CD4-positive, CD25-positive, alpha-beta regulatory T cell (primary cell): ENCODE measurements at regions not wholly inside any gene's neighbourhood (a gene's known extent, or its start where the extent isn't known, plus 50 kb on each side); places are given as distances from the start of the nearest gene placed in this dataset.

Experiments used
- ATAC-seq, 2 donors: fragments of 150-1000 bp; cut with Tn5 transposase; one replicate each; pipeline ENCODE4 v1.10.0; 2021; ENCODE audit warnings: low read depth in 2 of 2, moderate number of reproducible peaks in 2 of 2, moderate library complexity in 1 of 2
- DNase-seq, 3 donors: peaks; one replicate each; pipeline versions ENCODE4 v3.0.0 to v3.0.0-alpha.2; 2012 to 2022; ENCODE audit warnings: mixed read lengths in 1 of 3
- H3K27ac ChIP-seq: one replicate; pipeline ENCODE4 v1.7.0; 2013; ENCODE audit warnings: mild to moderate bottlenecking, low read length; ENCODE audit not compliant: insufficient read depth, poor library complexity, severe bottlenecking
- H3K27me3 ChIP-seq: one replicate; pipeline ENCODE4 v1.7.0; 2013; ENCODE audit warnings: low read length; ENCODE audit not compliant: control insufficient read depth, insufficient read depth
- H3K36me3 ChIP-seq: one replicate; pipeline ENCODE4 v1.7.0; 2013; ENCODE audit warnings: mild to moderate bottlenecking, low read length, moderate library complexity; ENCODE audit not compliant: control insufficient read depth, insufficient read depth
- H3K4me1 ChIP-seq: 2 replicates; pipeline ENCODE4 v1.7.0; 2013; ENCODE audit warnings: mild to moderate bottlenecking, low read length; ENCODE audit not compliant: insufficient read depth, control insufficient read depth, poor library complexity, severe bottlenecking
- H3K4me3 ChIP-seq: one replicate; pipeline ENCODE4 v1.7.0; 2013; ENCODE audit warnings: low read depth, mild to moderate bottlenecking, low read length, moderate library complexity
- H3K9me3 ChIP-seq, 2 experiments: 1 replicate in 1 of 2; 2 replicates in 1 of 2; pipeline ENCODE4 v1.7.0; 2013; ENCODE audit warnings: low read length in 2 of 2, mild to moderate bottlenecking in 1 of 2, moderate library complexity in 1 of 2; ENCODE audit not compliant: control insufficient read depth in 2 of 2
- H3K27ac Mint-ChIP-seq, 3 donors: one replicate each; pipeline ENCODE4 v1.8.0; 2020 to 2022; ENCODE audit warnings: mild to moderate bottlenecking in 3 of 3, mixed read lengths in 3 of 3, moderate library complexity in 2 of 3
- H3K27me3 Mint-ChIP-seq: one replicate; pipeline ENCODE4 v1.8.0; 2022; ENCODE audit warnings: mild to moderate bottlenecking, mixed read lengths
- H3K36me3 Mint-ChIP-seq: one replicate; pipeline ENCODE4 v1.8.0; 2020; ENCODE audit warnings: mixed read lengths
- H3K4me1 Mint-ChIP-seq, 4 donors: one replicate each; pipeline ENCODE4 v1.8.0; 2020 to 2022; ENCODE audit warnings: mixed read lengths in 4 of 4, mild to moderate bottlenecking in 1 of 4
- H3K4me3 Mint-ChIP-seq, 4 donors: one replicate each; pipeline ENCODE4 v1.8.0; 2020 to 2022; ENCODE audit warnings: mild to moderate bottlenecking in 4 of 4, mixed read lengths in 4 of 4, moderate library complexity in 3 of 4
- H3K9me3 Mint-ChIP-seq, 7 donors: one replicate each; pipeline ENCODE4 v1.8.0; 2020 to 2022; ENCODE audit warnings: mixed read lengths in 7 of 7, mild to moderate bottlenecking in 3 of 7, moderate library complexity in 2 of 7

DNA sequence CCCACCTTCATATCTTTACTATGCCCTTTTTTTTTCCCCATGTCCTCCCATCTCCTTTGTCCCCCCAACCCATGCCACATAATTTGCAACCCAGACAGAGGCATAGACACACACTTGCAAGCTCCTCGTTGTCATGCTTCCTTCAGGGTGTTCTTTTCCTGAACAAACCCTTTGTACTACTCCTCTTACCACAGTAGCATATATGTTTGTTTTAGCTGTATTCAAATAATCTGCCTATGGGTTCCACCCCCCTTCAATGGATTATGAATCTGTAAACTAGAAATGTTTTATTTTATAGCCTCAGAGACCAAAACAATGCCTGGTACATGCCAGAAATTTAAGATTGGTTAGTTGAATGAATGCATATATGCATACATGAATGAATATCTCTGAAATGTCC is 307.1 kb upstream of the E2F7 start:
- H3K4me3 Mint-ChIP-seq = no peak overlapping the region
- peaks cover 0 to 12% (median 2%) of the 10 kb centered on the region in 7 donors for H3K9me3 Mint-ChIP-seq
- H3K36me3 Mint-ChIP-seq = no peaks in the 10 kb centered on the region
- no peak overlapping the region for H3K27ac ChIP-seq
- H3K4me1 ChIP-seq = no peaks in the 10 kb centered on the region
- ATAC-seq (no peak), DNase-seq (no peak)
- no peak overlapping the region for H3K27ac Mint-ChIP-seq
- no peaks in the 10 kb centered on the region for H3K9me3 ChIP-seq
- H3K27me3 Mint-ChIP-seq = no peaks in the 10 kb centered on the region
- H3K27me3 ChIP-seq = no peaks in the 10 kb centered on the region
- no peak overlapping the region for H3K4me3 ChIP-seq
- no peaks in the 10 kb centered on the region for H3K36me3 ChIP-seq
- H3K4me1 Mint-ChIP-seq = no peaks in the 10 kb centered on the region

DNA sequence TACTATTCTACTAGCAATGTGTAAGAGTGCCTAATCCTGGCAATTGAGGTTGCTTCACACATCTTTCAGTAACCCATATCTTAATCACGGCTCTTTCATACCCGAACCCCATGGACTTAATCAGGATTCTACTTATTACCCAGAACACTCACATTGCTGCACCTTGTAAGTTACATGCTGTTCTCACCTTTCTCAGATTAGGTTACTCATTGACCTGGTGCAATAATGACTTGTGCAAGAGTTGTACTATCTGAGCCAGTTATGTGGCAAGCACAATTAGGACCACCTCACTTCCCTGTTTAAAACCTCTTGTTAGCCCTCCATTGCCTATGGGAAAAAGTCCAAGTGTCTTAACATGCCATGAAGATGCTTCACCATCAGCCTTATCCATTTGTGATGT is 306.7 kb upstream of the E2F7 start:
- Histone ChIP-seq H3K4me1 (no peaks in the 10 kb centered on the region), H3K4me3 (no peak overlapping the region), H3K36me3 (no peaks in the 10 kb centered on the region), H3K27ac (no peak overlapping the region), H3K27me3 (no peaks in the 10 kb centered on the region), H3K9me3 (no peaks in the 10 kb centered on the region)
- Mint-ChIP-seq H3K9me3 (peaks cover 0 to 7% (median 2%) of the 10 kb centered on the region in 7 donors), H3K27ac (no peak overlapping the region), H3K4me3 (no peak overlapping the region), H3K36me3 (no peaks in the 10 kb centered on the region), H3K27me3 (no peaks in the 10 kb centered on the region), H3K4me1 (no peaks in the 10 kb centered on the region)
- DNase-seq = no peak
- no peak for ATAC-seq

DNA sequence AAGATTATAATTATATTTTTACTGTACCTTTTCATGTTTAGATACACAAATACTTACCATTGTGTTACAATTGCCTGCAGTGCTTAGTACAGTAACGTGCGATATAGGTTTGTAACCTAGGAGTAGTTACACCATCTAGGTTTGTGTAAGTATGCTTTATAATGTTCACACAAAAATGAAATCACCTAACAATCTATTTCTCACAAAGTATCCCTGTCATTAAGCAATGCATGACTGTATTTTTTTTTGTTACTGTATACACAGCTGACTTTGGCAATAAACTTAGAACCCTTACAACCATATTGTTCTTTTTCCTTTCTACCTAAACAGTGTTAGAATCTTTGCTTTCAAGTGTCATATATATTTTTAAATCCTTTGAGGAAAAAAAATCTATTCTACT is 303.0 kb upstream of the E2F7 start:
- H3K9me3 Mint-ChIP-seq = peaks cover 0 to 6% (median 0%) of the 10 kb centered on the region in 7 donors
- no peak overlapping the region for H3K27ac ChIP-seq
- no peak overlapping the region for H3K27ac Mint-ChIP-seq
- H3K4me3 ChIP-seq = no peak overlapping the region
- ATAC-seq = no peak
- H3K36me3 ChIP-seq = no peaks in the 10 kb centered on the region
- no peaks in the 10 kb centered on the region for H3K4me1 Mint-ChIP-seq
- no peaks in the 10 kb centered on the region for H3K27me3 Mint-ChIP-seq
- no peak for DNase-seq
- no peaks in the 10 kb centered on the region for H3K9me3 ChIP-seq
- H3K27me3 ChIP-seq = no peaks in the 10 kb centered on the region
- no peak overlapping the region for H3K4me3 Mint-ChIP-seq
- no peaks in the 10 kb centered on the region for H3K36me3 Mint-ChIP-seq
- H3K4me1 ChIP-seq = no peaks in the 10 kb centered on the region

DNA sequence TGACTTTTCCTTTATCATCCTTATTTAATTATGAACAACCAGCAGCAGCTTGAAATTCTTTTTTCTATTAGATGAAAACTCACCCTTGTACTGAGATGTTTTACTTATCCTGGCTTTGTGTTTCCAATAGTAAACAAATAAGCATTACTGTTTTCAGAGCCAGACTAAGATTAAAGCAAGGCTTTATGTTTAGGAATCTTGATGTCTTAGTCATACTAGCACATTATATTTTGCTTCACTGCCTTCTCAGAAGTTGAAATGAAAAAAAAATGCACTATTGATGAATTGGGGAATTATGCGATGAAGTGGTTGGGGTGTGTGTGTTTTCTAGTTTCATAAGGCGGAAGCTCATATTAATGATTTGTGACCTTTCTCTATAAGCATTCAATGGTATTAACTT is 301.2 kb upstream of the E2F7 start:
- Mint-ChIP-seq H3K36me3 (no peaks in the 10 kb centered on the region), H3K9me3 (peaks cover 0 to 3% (median 0%) of the 10 kb centered on the region in 7 donors), H3K4me1 (no peaks in the 10 kb centered on the region), H3K27me3 (no peaks in the 10 kb centered on the region), H3K27ac (no peak overlapping the region), H3K4me3 (no peak overlapping the region)
- ATAC-seq (no peak), DNase-seq (no peak)
- Histone ChIP-seq H3K4me1 (no peaks in the 10 kb centered on the region), H3K4me3 (no peak overlapping the region), H3K9me3 (no peaks in the 10 kb centered on the region), H3K36me3 (no peaks in the 10 kb centered on the region), H3K27me3 (no peaks in the 10 kb centered on the region), H3K27ac (no peak overlapping the region)

DNA sequence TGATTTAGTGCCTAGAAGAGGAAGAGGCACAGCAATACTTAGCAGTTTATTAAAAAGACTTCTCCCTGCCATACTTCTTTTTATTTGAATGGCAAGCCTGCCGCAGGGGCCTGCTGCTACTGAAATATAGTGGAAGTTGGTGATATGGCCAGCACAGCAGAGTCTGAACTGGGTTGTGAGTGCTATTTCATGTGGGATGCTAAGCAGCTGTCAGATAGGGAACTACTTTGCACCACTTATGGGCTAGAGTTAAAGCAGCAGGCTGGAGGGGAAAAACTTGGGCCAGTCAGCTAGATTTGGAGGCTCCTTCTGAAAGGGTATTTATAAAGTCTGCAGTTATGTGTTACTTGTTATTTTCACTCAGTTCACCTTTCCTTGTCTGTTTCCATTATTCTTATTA is 299.0 kb upstream of the E2F7 start:
- no peak for ATAC-seq
- peaks cover 0 to 3% (median 0%) of the 10 kb centered on the region in 7 donors for H3K9me3 Mint-ChIP-seq
- H3K4me3 Mint-ChIP-seq = no peak overlapping the region
- H3K27me3 Mint-ChIP-seq = no peaks in the 10 kb centered on the region
- H3K36me3 Mint-ChIP-seq = no peaks in the 10 kb centered on the region
- no peak for DNase-seq
- H3K27ac ChIP-seq = no peak overlapping the region
- no peaks in the 10 kb centered on the region for H3K4me1 ChIP-seq
- no peaks in the 10 kb centered on the region for H3K27me3 ChIP-seq
- no peaks in the 10 kb centered on the region for H3K4me1 Mint-ChIP-seq
- no peak overlapping the region for H3K4me3 ChIP-seq
- H3K9me3 ChIP-seq = no peaks in the 10 kb centered on the region
- no peak overlapping the region for H3K27ac Mint-ChIP-seq
- no peaks in the 10 kb centered on the region for H3K36me3 ChIP-seq

DNA sequence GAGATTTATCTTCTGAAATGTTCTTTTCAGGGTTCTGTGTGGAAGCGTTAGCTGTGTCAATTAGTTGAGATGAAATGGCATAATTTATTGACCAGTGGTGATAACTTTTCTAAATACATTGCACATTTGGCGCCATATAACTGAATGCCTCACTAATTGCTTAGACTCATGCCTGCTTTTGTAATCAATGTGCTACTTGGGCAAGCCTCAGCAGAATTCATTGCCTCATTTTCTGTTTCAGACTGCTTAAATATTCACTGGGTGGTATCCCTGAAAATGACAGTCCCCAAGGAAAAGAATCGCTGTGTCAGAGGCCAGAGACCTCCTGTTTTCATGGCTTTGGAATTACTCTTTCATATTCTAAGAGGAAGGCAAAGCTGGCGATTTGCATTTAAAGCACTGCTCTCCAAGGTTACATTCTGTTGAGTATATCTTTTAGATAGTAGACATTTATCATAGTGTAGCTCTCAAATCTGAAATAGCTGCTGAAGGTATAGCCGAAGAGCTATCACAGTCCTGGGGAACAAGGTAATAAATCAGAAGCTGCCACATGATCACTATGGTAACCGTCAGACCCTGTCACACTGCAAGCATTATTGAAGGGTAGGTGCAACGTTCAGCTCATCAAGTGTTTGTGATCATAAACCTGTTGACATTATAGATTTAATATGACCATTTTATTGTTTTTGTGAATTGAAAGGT is 297.3 kb upstream of the E2F7 start:
- Mint-ChIP-seq H3K9me3 (peaks cover 0 to 5% (median 0%) of the 10 kb centered on the region in 7 donors), H3K27ac (no peak overlapping the region), H3K27me3 (no peaks in the 10 kb centered on the region), H3K4me3 (no peak overlapping the region), H3K36me3 (no peaks in the 10 kb centered on the region), H3K4me1 (no peaks in the 10 kb centered on the region)
- Histone ChIP-seq H3K9me3 (no peaks in the 10 kb centered on the region), H3K36me3 (no peaks in the 10 kb centered on the region), H3K4me1 (no peaks in the 10 kb centered on the region), H3K4me3 (no peak overlapping the region), H3K27ac (no peak overlapping the region), H3K27me3 (no peaks in the 10 kb centered on the region)
- DNase-seq = no peak
- ATAC-seq = no peak

DNA sequence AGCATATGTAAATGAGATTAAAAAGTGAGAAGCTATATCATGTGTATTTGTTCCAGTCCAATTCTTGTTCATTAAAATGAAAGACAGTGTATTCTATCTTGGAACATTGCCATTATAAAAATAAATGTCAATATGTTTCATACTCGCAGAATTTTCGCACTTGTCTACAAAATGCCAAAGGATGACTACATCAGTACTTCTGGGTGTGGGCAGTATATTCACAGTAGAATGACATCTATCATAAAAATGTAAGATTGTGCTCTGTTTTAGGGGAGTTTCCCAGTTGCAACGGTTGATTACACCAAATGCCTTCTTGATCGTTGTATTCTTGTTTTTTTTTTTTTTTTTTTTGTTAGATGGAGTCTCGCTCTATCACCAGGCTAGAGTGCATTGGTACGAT is 292.3 kb upstream of the E2F7 start:
- Histone ChIP-seq H3K27ac (no peak overlapping the region), H3K4me1 (no peaks in the 10 kb centered on the region), H3K9me3 (no peaks in the 10 kb centered on the region), H3K27me3 (no peaks in the 10 kb centered on the region), H3K36me3 (no peaks in the 10 kb centered on the region), H3K4me3 (no peak overlapping the region)
- DNase-seq = no peak
- no peak for ATAC-seq
- H3K27ac Mint-ChIP-seq = no peak overlapping the region
- H3K27me3 Mint-ChIP-seq = no peaks in the 10 kb centered on the region
- no peaks in the 10 kb centered on the region for H3K4me1 Mint-ChIP-seq
- no peaks in the 10 kb centered on the region for H3K36me3 Mint-ChIP-seq
- H3K4me3 Mint-ChIP-seq = no peak overlapping the region
- H3K9me3 Mint-ChIP-seq = peaks cover 0 to 3% (median 2%) of the 10 kb centered on the region in 7 donors

DNA sequence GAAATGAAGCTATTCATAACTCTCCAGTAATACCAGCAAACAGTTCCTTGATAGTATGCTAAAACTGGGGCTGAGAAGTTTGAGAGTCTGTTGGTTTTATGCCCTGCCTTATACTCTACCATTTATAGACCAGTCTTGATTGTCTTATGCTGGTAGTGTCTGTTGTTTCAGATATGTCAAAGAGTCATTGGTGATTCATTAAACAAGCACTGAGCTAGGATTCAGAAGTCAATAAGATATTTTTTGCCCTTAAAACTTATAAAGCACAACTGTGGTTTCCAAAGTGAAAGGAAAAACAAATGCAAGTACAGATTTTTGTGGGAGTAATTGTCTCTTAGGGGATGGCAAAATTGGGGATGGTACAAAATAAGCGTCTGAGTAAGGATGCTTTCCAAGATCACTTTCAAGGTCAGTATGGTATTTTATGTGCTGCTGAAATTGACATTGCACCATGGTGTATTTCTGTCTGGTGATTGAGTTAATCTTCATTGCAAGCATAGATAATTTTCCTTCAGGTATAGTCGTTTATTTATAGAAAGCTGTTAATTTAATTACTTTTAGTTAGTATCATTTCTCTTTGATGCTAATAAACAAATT is 289.5 kb upstream of the E2F7 start:
- no peaks in the 10 kb centered on the region for H3K36me3 Mint-ChIP-seq
- H3K27me3 ChIP-seq = no peaks in the 10 kb centered on the region
- no peaks in the 10 kb centered on the region for H3K4me1 ChIP-seq
- H3K9me3 ChIP-seq = no peaks in the 10 kb centered on the region
- no peak for DNase-seq
- H3K9me3 Mint-ChIP-seq = peaks cover 0 to 3% (median 0%) of the 10 kb centered on the region in 7 donors
- no peak for ATAC-seq
- H3K27ac ChIP-seq = no peak overlapping the region
- H3K27ac Mint-ChIP-seq = no peak overlapping the region
- no peaks in the 10 kb centered on the region for H3K4me1 Mint-ChIP-seq
- no peaks in the 10 kb centered on the region for H3K27me3 Mint-ChIP-seq
- no peak overlapping the region for H3K4me3 Mint-ChIP-seq
- H3K36me3 ChIP-seq = no peaks in the 10 kb centered on the region
- H3K4me3 ChIP-seq = no peak overlapping the region
